GM12874 (cell line): ENCODE measurements at regions not wholly inside any gene's neighbourhood (a gene's known extent, or its start where the extent isn't known, plus 50 kb on each side); places are given as distances from the start of the nearest gene placed in this dataset.

Source experiments
- CTCF ChIP-seq: IDR thresholded peaks from 2 replicates; pipeline ENCODE4 v1.5.1; 2011; ENCODE audit warnings: low read depth, mild to moderate bottlenecking, control low read depth, low read length, moderate library complexity; ENCODE audit not compliant: insufficient read depth

GRCh38 chr2:187612857-187613256 lies 58.6 kb upstream of the TFPI start:
- TF ChIP-seq CTCF = no peak

- no peak for TF ChIP-seq CTCF
These were observed 60.5 kb upstream of the TFPI start for GRCh38 chr2:187614756-187615155.

- TF ChIP-seq CTCF = no peak
These were observed 61.1 kb upstream of the TFPI start for GRCh38 chr2:187615364-187615763.

GRCh38 chr2:187615902-187616301 lies 61.7 kb upstream of the TFPI start:
- no peak for TF ChIP-seq CTCF

GRCh38 chr2:187617120-187617519 lies 62.9 kb upstream of the TFPI start:
- no peak for TF ChIP-seq CTCF

GRCh38 chr2:187617905-187618304 lies 63.7 kb upstream of the TFPI start:
- TF ChIP-seq CTCF = no peak

GRCh38 chr2:187618813-187619212 lies 64.6 kb upstream of the TFPI start:
- no peak for TF ChIP-seq CTCF

GRCh38 chr2:187627153-187627552 lies 72.9 kb upstream of the TFPI start:
- TF ChIP-seq CTCF = no peak
